HG03060 (cell line): ENCODE measurements at regions not wholly inside any gene's neighbourhood (a gene's known extent, or its start where the extent isn't known, plus 50 kb on each side); places are given as distances from the start of the nearest gene placed in this dataset.

Experiments used
- ATAC-seq: cut with Tn5 transposase; IDR thresholded peaks from one replicate; pipeline ENCODE4 v1.9.1; 2021; ENCODE audit warnings: low read depth, moderate number of reproducible peaks; ENCODE audit not compliant: unreplicated experiment

GRCh38 chr14:84112589-84112988, 1417.4 kb upstream of the FLRT2 start:
- ATAC-seq: no peak

GRCh38 chr14:84125676-84126075, 1404.3 kb upstream of the FLRT2 start:
- ATAC-seq: no peak

GRCh38 chr14:84127495-84127894, 1402.4 kb upstream of the FLRT2 start:
- no peak for ATAC-seq

- ATAC-seq: no peak
Measured at GRCh38 chr14:84128050-84128449, 1401.9 kb upstream of the FLRT2 start.

GRCh38 chr14:84129007-84129406, 1400.9 kb upstream of the FLRT2 start:
- no peak for ATAC-seq

- no peak for ATAC-seq
Measured at GRCh38 chr14:84129941-84130340, 1400.0 kb upstream of the FLRT2 start.

GRCh38 chr14:84131924-84132323, 1398.0 kb upstream of the FLRT2 start:
- ATAC-seq: no peak

- no peak for ATAC-seq
Measured at GRCh38 chr14:84144166-84144565, 1385.8 kb upstream of the FLRT2 start.

- no peak for ATAC-seq
Measured at GRCh38 chr14:84152452-84152851, 1377.5 kb upstream of the FLRT2 start.

- no peak for ATAC-seq
Measured at GRCh38 chr14:84162633-84163032, 1367.3 kb upstream of the FLRT2 start.

GRCh38 chr14:84167026-84167425, 1362.9 kb upstream of the FLRT2 start:
- ATAC-seq: no peak

GRCh38 chr14:84180336-84180735, 1349.6 kb upstream of the FLRT2 start:
- no peak for ATAC-seq

GRCh38 chr14:84181072-84181471, 1348.9 kb upstream of the FLRT2 start:
- ATAC-seq: no peak

- no peak for ATAC-seq
Measured at GRCh38 chr14:84195514-84195913, 1334.4 kb upstream of the FLRT2 start.

- ATAC-seq: no peak
Measured at GRCh38 chr14:84197704-84198103, 1332.2 kb upstream of the FLRT2 start.

- ATAC-seq: no peak
Measured at GRCh38 chr14:84202486-84202885, 1327.5 kb upstream of the FLRT2 start.

GRCh38 chr14:84203896-84204295, 1326.0 kb upstream of the FLRT2 start:
- no peak for ATAC-seq

GRCh38 chr14:84208451-84208850, 1321.5 kb upstream of the FLRT2 start:
- ATAC-seq: no peak

- ATAC-seq: no peak
Measured at GRCh38 chr14:84209031-84209430, 1320.9 kb upstream of the FLRT2 start.

GRCh38 chr14:84217066-84217465, 1312.9 kb upstream of the FLRT2 start:
- no peak for ATAC-seq

- ATAC-seq: no peak
Measured at GRCh38 chr14:84225268-84225667, 1304.7 kb upstream of the FLRT2 start.

GRCh38 chr14:84228702-84229101, 1301.2 kb upstream of the FLRT2 start:
- ATAC-seq: no peak

GRCh38 chr14:84234281-84234680, 1295.7 kb upstream of the FLRT2 start:
- no peak for ATAC-seq
